Mucosa of gallbladder (tissue), 1 donor: ENCODE measurements at regions not wholly inside any gene's neighbourhood (a gene's known extent, or its start where the extent isn't known, plus 50 kb on each side); places are given as distances from the start of the nearest gene placed in this dataset.
"Not testable (repeated sequence)": the region's sequence is repeated elsewhere in the genome, so short reads cannot be mapped to it uniquely, and the experiment has no call there.

Experiments used
- DNase-seq: peaks from one replicate; pipeline ENCODE4 v3.0.0-alpha.2; 2020; ENCODE audit warnings: low spot score
- donor health status: DM: no; HTN: no; CAD: no.

DNA sequence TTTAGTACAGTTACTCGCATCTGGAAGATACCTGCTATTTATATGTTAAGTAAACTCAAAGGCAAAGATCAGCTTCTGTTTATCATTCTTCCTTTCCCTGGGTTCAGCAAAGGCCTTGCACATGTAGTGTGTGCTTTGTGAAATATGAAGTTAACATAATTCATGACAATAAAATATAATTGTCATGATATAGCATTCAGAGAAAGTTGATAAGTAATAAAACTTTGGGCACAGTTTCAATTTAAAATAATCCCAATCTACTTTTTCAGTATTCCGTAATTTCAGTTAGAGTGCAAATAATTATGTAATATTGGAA is 51.9 kb upstream of the ZNF217 start:
- no peak for DNase-seq

GRCh38 chr20:53644108-53644507 is 50.5 kb upstream of the ZNF217 start:
- DNase-seq = not testable (repeated sequence)
